ENCODE measurements at regions not wholly inside any gene's neighbourhood (a gene's known extent, or its start where the extent isn't known, plus 50 kb on each side); places are given as distances from the start of the nearest gene placed in this dataset.

DNA sequence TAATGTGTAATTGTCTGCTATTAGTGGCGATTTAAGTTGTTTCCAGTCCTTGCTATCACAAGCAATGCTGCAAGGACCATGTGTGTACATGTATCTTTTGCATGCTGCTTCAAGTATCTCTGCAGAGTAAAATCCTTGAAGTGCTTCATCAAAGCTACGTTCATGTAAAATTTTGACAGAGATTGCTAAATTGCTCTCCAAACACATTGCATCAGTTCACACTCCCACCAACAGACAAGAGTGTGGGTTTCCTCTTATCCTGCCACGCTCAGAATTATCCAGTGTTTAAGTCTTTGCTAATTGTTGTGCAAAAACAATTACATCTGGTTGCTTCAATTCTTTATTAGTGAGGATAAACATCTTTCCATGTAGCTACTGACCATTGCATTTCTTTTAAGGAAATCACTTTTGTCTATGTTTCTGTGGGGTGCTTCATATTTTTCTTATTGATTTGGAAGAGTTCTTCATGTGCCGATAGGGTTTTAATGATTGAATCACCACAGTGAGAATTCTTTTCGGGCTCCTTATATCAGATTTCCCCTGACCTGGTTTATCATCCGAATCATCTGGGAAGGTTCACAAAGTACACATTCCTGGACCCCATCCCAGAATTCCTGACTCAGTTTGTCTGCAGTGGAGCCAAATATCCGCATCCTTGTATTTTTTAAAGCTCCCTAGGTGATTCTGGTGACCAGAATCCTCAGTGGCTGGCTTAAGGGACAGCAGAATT is 56.3 kb upstream of the GALNT2 start:
- TF ChIP-seq, protein P1, sequence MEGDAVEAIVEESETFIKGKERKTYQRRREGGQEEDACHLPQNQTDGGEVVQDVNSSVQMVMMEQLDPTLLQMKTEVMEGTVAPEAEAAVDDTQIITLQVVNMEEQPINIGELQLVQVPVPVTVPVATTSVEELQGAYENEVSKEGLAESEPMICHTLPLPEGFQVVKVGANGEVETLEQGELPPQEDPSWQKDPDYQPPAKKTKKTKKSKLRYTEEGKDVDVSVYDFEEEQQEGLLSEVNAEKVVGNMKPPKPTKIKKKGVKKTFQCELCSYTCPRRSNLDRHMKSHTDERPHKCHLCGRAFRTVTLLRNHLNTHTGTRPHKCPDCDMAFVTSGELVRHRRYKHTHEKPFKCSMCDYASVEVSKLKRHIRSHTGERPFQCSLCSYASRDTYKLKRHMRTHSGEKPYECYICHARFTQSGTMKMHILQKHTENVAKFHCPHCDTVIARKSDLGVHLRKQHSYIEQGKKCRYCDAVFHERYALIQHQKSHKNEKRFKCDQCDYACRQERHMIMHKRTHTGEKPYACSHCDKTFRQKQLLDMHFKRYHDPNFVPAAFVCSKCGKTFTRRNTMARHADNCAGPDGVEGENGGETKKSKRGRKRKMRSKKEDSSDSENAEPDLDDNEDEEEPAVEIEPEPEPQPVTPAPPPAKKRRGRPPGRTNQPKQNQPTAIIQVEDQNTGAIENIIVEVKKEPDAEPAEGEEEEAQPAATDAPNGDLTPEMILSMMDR (IDR thresholded peaks at IDR 0.05) = no peak
- TF ChIP-seq, protein P2, sequence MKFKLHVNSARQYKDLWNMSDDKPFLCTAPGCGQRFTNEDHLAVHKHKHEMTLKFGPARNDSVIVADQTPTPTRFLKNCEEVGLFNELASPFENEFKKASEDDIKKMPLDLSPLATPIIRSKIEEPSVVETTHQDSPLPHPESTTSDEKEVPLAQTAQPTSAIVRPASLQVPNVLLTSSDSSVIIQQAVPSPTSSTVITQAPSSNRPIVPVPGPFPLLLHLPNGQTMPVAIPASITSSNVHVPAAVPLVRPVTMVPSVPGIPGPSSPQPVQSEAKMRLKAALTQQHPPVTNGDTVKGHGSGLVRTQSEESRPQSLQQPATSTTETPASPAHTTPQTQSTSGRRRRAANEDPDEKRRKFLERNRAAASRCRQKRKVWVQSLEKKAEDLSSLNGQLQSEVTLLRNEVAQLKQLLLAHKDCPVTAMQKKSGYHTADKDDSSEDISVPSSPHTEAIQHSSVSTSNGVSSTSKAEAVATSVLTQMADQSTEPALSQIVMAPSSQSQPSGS (CRISPR knock-in tag; IDR thresholded peaks at IDR 0.05; ENCODE audit: borderline replicate concordance, low read depth) = no peak
- TF ChIP-seq, protein P3, sequence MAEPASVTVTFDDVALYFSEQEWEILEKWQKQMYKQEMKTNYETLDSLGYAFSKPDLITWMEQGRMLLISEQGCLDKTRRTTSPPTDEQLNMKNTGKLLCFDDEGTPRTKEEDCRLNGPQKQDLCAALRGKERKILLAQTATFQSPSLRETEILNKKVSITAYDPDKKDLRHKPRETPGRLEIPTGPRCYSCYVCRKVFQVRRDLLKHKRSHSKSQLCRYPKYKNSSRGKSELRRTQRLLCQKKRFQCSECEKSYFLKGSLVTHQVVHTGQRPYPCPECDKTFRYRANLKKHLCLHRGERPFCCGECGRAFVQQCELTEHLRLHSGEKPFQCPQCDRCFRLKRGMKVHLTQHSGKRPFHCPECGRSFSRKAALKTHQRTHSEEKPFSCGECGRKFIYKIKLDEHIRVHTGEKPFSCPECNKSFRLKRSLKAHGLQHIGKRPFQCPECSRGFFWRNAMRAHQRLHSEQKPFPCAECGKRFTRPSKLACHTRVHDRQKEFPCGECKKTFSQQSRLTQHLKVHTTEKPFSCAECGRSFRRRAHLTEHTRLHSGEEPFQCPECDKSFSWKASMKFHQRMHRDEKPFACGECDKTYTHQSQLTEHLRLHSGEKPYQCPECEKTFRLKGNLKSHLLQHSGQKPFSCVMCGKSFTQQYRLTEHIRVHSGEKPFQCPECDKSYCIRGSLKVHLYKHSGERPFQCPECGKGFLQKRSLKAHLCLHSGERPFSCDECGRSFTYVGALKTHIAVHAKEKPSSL (CRISPR knock-in tag; conservative IDR thresholded peaks at IDR 0.05) = no peak
- TF ChIP-seq, protein P4, sequence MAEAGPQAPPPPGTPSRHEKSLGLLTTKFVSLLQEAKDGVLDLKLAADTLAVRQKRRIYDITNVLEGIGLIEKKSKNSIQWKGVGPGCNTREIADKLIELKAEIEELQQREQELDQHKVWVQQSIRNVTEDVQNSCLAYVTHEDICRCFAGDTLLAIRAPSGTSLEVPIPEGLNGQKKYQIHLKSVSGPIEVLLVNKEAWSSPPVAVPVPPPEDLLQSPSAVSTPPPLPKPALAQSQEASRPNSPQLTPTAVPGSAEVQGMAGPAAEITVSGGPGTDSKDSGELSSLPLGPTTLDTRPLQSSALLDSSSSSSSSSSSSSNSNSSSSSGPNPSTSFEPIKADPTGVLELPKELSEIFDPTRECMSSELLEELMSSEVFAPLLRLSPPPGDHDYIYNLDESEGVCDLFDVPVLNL (CRISPR knock-in tag; IDR thresholded peaks at IDR 0.05; ENCODE audit: borderline replicate concordance, low read depth) = no peak
- no peak for TF ChIP-seq NFE2L1 (CRISPR knock-in tag; IDR thresholded peaks at IDR 0.05)
- TF ChIP-seq JUN (CRISPR knock-in tag; IDR thresholded peaks at IDR 0.05) = no peak
- TF ChIP-seq ZNF121 (CRISPR knock-in tag; IDR thresholded peaks at IDR 0.05) = no peak
- TF ChIP-seq, protein P5, sequence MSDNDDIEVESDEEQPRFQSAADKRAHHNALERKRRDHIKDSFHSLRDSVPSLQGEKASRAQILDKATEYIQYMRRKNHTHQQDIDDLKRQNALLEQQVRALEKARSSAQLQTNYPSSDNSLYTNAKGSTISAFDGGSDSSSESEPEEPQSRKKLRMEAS (CRISPR knock-in tag; IDR thresholded peaks at IDR 0.05) = no peak
- no peak for TF ChIP-seq ELF4 (CRISPR knock-in tag; IDR thresholded peaks at IDR 0.05; ENCODE audit: low read depth)
- TF ChIP-seq SP1 (CRISPR knock-in tag; conservative IDR thresholded peaks at IDR 0.05) = no peak
